Mesothelial cell of epicardium (in vitro differentiated cells): ENCODE measurements at regions not wholly inside any gene's neighbourhood (a gene's known extent, or its start where the extent isn't known, plus 50 kb on each side); places are given as distances from the start of the nearest gene placed in this dataset.

Source experiments
- DNase-seq, 2 experiments: peaks; one replicate each; pipeline ENCODE4 v3.0.0; 2021; ENCODE audit warnings: low spot score in 2 of 2; ENCODE audit not compliant: unreplicated experiment in 2 of 2
- H3K27ac Mint-ChIP-seq: 2 replicates; pipeline ENCODE4 v1.8.0; 2021; ENCODE audit warnings: mixed read lengths
- H3K27me3 Mint-ChIP-seq: 2 replicates; pipeline ENCODE4 v1.8.0; 2021; ENCODE audit warnings: low read depth, mixed read lengths
- H3K36me3 Mint-ChIP-seq: 2 replicates; pipeline ENCODE4 v1.8.0; 2021; ENCODE audit warnings: mixed read lengths
- H3K4me1 Mint-ChIP-seq: 2 replicates; pipeline ENCODE4 v1.8.0; 2021; ENCODE audit warnings: mixed read lengths
- H3K4me3 Mint-ChIP-seq: 2 replicates; pipeline ENCODE4 v1.8.0; 2021; ENCODE audit warnings: mild to moderate bottlenecking, moderate library complexity, mixed read lengths
- H3K9me3 Mint-ChIP-seq: 2 replicates; pipeline ENCODE4 v1.8.0; 2021; ENCODE audit warnings: mixed read lengths
- CTCF ChIP-seq: fragments of 200-600 bp; sonication (generic); IDR thresholded peaks from one replicate; pipeline ENCODE4 v1.5.0; 2021; ENCODE audit warnings: antibody characterized with exemption; ENCODE audit not compliant: unreplicated experiment

- Mint-ChIP-seq H3K4me1 (peaks cover 8% of the 10 kb centered on the region), H3K27me3 (no peaks in the 10 kb centered on the region), H3K27ac (no peak overlapping the region), H3K9me3 (no peaks in the 10 kb centered on the region), H3K36me3 (no peaks in the 10 kb centered on the region), H3K4me3 (no peak overlapping the region)
- DNase-seq = no peak
- no peak for TF ChIP-seq CTCF
Observed at GRCh38 chr15:95371664-95372063, 958.8 kb upstream of the NR2F2 start.

- no peaks in the 10 kb centered on the region for H3K4me1 Mint-ChIP-seq
Observed at GRCh38 chr15:95375281-95375680, 955.2 kb upstream of the NR2F2 start.

GRCh38 chr15:95377258-95377852, 953.1 kb upstream of the NR2F2 start:
- no peaks in the 10 kb centered on the region for H3K36me3 Mint-ChIP-seq
- no peak for DNase-seq
- no peak overlapping the region for H3K27ac Mint-ChIP-seq
- H3K27me3 Mint-ChIP-seq = no peaks in the 10 kb centered on the region
- H3K4me1 Mint-ChIP-seq = no peaks in the 10 kb centered on the region
- peaks cover 3% of the 10 kb centered on the region for H3K9me3 Mint-ChIP-seq
- H3K4me3 Mint-ChIP-seq = no peak overlapping the region
- TF ChIP-seq CTCF = no peak

More at GRCh38 chr15:95375281-95375680, 955.2 kb upstream of the NR2F2 start:
- H3K27me3 Mint-ChIP-seq = no peaks in the 10 kb centered on the region
- no peak overlapping the region for H3K27ac Mint-ChIP-seq
- no peaks in the 10 kb centered on the region for H3K36me3 Mint-ChIP-seq
- no peak for TF ChIP-seq CTCF
- no peak overlapping the region for H3K4me3 Mint-ChIP-seq
- peaks cover 3% of the 10 kb centered on the region for H3K9me3 Mint-ChIP-seq
- DNase-seq = no peak

GRCh38 chr15:95394186-95395067, 936.1 kb upstream of the NR2F2 start:
- Mint-ChIP-seq H3K4me1 (peaks cover 18% of the 10 kb centered on the region), H3K4me3 (no peak overlapping the region), H3K27me3 (no peaks in the 10 kb centered on the region), H3K9me3 (peaks cover 27% of the 10 kb centered on the region), H3K27ac (peak overlapping the region; percentile 87), H3K36me3 (peaks cover 8% of the 10 kb centered on the region)
- TF ChIP-seq CTCF = no peak
- DNase-seq = no peak

- Mint-ChIP-seq H3K4me1 (peaks cover 7% of the 10 kb centered on the region), H3K4me3 (no peak overlapping the region), H3K36me3 (no peaks in the 10 kb centered on the region), H3K9me3 (peaks cover 9% of the 10 kb centered on the region), H3K27ac (no peak overlapping the region), H3K27me3 (no peaks in the 10 kb centered on the region)
- no peak for TF ChIP-seq CTCF
- no peak for DNase-seq
Observed at GRCh38 chr15:95400428-95400827, 930.1 kb upstream of the NR2F2 start.
